OCI-LY1 (cell line): ENCODE measurements at regions not wholly inside any gene's neighbourhood (a gene's known extent, or its start where the extent isn't known, plus 50 kb on each side); places are given as distances from the start of the nearest gene placed in this dataset.

Source experiments
- H2AFZ ChIP-seq: fragments of 200-600 bp; sonication (generic), shearing (Covaris generic); 2 replicates; pipeline ENCODE4 v1.6.0; 2014; ENCODE audit warnings: antibody characterized with exemption, mild to moderate bottlenecking, low read length
- H3F3A ChIP-seq: fragments of 200-600 bp; sonication (generic), shearing (Covaris generic); 2 replicates; pipeline ENCODE4 v1.6.0; 2014; ENCODE audit warnings: mild to moderate bottlenecking, antibody characterized with exemption, low read length, moderate library complexity; ENCODE audit not compliant: insufficient read depth
- H3K27ac ChIP-seq: fragments of 200-600 bp; sonication (generic); 2 replicates; pipeline ENCODE4 v1.5.1; 2014; ENCODE audit warnings: low read length, mixed run types, mild to moderate bottlenecking, low read depth; ENCODE audit not compliant: poor library complexity, severe bottlenecking
- H3K27me3 ChIP-seq: fragments of 200-600 bp; sonication (generic); 2 replicates; pipeline ENCODE4 v1.6.0; 2014; ENCODE audit warnings: antibody characterized with exemption, mild to moderate bottlenecking, low read length, moderate library complexity; ENCODE audit not compliant: insufficient read depth
- H3K36me3 ChIP-seq: fragments of 200-600 bp; sonication (generic); 2 replicates; pipeline ENCODE4 v1.6.1; 2014; ENCODE audit warnings: mild to moderate bottlenecking, antibody characterized with exemption, low read length, moderate library complexity, mixed read lengths; ENCODE audit not compliant: insufficient read depth
- H3K4me1 ChIP-seq: fragments of 200-600 bp; sonication (generic); 2 replicates; pipeline ENCODE4 v1.5.1; 2014; ENCODE audit warnings: mild to moderate bottlenecking, low read length, moderate library complexity; ENCODE audit not compliant: insufficient read depth, severe bottlenecking
- H3K4me2 ChIP-seq: fragments of 200-600 bp; sonication (generic), shearing (Covaris generic); 2 replicates; pipeline ENCODE4 v1.6.1; 2014; ENCODE audit warnings: low read length
- H3K4me3 ChIP-seq: fragments of 200-600 bp; sonication (generic); 2 replicates; pipeline ENCODE4 v1.5.1; 2014; ENCODE audit warnings: low read length, low read depth, mild to moderate bottlenecking, mixed read lengths; ENCODE audit not compliant: poor library complexity, severe bottlenecking
- H3K79me2 ChIP-seq: fragments of 200-600 bp; shearing (Covaris generic); 2 replicates; pipeline ENCODE4 v1.6.1; 2016; ENCODE audit warnings: mixed run types, low read length, mixed read lengths; ENCODE audit not compliant: insufficient read depth
- H3K9ac ChIP-seq: fragments of 200-600 bp; sonication (generic), shearing (Covaris generic); 2 replicates; pipeline ENCODE4 v1.6.1; 2014; ENCODE audit warnings: mild to moderate bottlenecking, low read length, mixed read lengths
- H3K9me2 ChIP-seq: fragments of 200-600 bp; sonication (generic), shearing (Covaris generic); 2 replicates; pipeline ENCODE4 v1.6.1; 2014; ENCODE audit warnings: low read depth, mild to moderate bottlenecking, low read length, mixed read lengths
- H3K9me3 ChIP-seq: fragments of 200-600 bp; shearing (Covaris generic); 2 replicates; pipeline ENCODE4 v1.6.1; 2014; ENCODE audit warnings: low read length, mixed read lengths
- H4K20me1 ChIP-seq: fragments of 200-600 bp; sonication (generic), shearing (Covaris generic); 2 replicates; pipeline ENCODE4 v1.6.0; 2016; ENCODE audit warnings: mild to moderate bottlenecking, low read length; ENCODE audit not compliant: insufficient read depth
- EZH2 ChIP-seq: fragments of 200-600 bp; sonication (generic), shearing (Covaris generic); IDR thresholded peaks from 2 replicates; pipeline ENCODE4 v1.8.0; 2017; ENCODE audit warnings: borderline replicate concordance, mixed run types, mild to moderate bottlenecking, antibody characterized with exemption, low read length, moderate library complexity, mixed read lengths
- TF ChIP-seq, protein P1 (sequence below): fragments of 200-600 bp; sonication (generic), shearing (Covaris generic); IDR thresholded peaks from 2 replicates; pipeline ENCODE4 v1.5.1; 2017; ENCODE audit warnings: mild to moderate bottlenecking, antibody characterized with exemption, low read length, moderate library complexity, mixed read lengths

- H3K9me3 ChIP-seq = no peaks in the 10 kb centered on the region
- TF ChIP-seq EZH2 = no peak
- TF ChIP-seq, protein P1, sequence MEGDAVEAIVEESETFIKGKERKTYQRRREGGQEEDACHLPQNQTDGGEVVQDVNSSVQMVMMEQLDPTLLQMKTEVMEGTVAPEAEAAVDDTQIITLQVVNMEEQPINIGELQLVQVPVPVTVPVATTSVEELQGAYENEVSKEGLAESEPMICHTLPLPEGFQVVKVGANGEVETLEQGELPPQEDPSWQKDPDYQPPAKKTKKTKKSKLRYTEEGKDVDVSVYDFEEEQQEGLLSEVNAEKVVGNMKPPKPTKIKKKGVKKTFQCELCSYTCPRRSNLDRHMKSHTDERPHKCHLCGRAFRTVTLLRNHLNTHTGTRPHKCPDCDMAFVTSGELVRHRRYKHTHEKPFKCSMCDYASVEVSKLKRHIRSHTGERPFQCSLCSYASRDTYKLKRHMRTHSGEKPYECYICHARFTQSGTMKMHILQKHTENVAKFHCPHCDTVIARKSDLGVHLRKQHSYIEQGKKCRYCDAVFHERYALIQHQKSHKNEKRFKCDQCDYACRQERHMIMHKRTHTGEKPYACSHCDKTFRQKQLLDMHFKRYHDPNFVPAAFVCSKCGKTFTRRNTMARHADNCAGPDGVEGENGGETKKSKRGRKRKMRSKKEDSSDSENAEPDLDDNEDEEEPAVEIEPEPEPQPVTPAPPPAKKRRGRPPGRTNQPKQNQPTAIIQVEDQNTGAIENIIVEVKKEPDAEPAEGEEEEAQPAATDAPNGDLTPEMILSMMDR = no peak
- no peaks in the 10 kb centered on the region for H3K79me2 ChIP-seq
- H3F3A ChIP-seq = no peaks in the 10 kb centered on the region
- H3K9me2 ChIP-seq = no peaks in the 10 kb centered on the region
- H3K27me3 ChIP-seq = no peaks in the 10 kb centered on the region; the same call in 1 of the 2 replicates
- H3K9ac ChIP-seq = no peak overlapping the region
- H2AFZ ChIP-seq = no peak overlapping the region
- H4K20me1 ChIP-seq = no peaks in the 10 kb centered on the region
- H3K4me1 ChIP-seq = no peaks in the 10 kb centered on the region
- no peak overlapping the region for H3K27ac ChIP-seq
- H3K4me2 ChIP-seq = no peak overlapping the region
- no peaks in the 10 kb centered on the region for H3K36me3 ChIP-seq
- no peak overlapping the region for H3K4me3 ChIP-seq
Observed at GRCh38 chr14:95396221-95396620, 76.5 kb upstream of the CLMN start.

GRCh38 chr14:95395098-95395737, 75.5 kb upstream of the CLMN start:
- Histone ChIP-seq H2AFZ (no peak overlapping the region), H4K20me1 (no peaks in the 10 kb centered on the region), H3K79me2 (no peaks in the 10 kb centered on the region), H3K4me3 (no peak overlapping the region), H3K27ac (no peak overlapping the region), H3K4me1 (no peaks in the 10 kb centered on the region), H3K36me3 (no peaks in the 10 kb centered on the region), H3F3A (no peaks in the 10 kb centered on the region), H3K9me3 (no peaks in the 10 kb centered on the region), H3K27me3 (no peaks in the 10 kb centered on the region; the same call in 1 of the 2 replicates), H3K9me2 (no peaks in the 10 kb centered on the region), H3K9ac (no peak overlapping the region), H3K4me2 (no peak overlapping the region)
- TF ChIP-seq, protein P1 = no peak
- TF ChIP-seq EZH2 = no peak

DNA sequence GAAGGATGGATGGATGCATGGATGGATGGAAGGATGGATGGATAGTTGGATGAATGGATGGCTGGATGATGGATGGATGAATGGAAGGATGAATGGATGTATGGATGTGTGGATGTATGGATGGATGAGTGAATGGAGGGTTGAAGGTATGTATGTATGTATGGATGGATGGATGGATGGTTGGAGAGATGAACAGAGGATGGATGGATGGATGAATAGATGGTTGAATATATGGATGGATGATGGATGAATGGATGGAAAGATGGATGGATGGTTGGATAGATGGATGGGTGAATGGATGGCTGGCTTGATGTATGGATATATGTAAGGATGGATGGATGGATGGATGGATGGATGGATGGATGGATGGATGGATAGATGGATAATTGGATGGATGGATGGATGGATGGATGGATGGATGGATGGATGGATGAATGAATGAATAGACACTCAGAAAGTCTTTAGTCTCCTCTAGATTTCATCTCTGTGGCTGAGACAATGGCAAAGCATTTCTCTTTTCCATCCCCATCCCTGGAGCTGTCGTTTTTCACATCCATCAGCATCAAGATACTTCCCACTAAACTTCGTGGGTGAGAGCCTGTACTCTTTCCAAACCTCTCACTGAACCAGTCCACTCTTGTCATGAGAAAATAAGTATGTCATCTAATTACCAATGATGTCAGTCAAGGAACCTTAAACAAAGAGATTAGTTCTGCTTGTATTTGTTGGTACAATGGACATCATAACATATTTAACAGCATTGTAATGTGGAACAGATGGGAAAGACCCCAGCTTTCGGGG, 74.8 kb upstream of the CLMN start:
- no peak overlapping the region for H2AFZ ChIP-seq
- no peak overlapping the region for H3K4me3 ChIP-seq
- no peaks in the 10 kb centered on the region for H3K79me2 ChIP-seq
- H3K4me1 ChIP-seq = no peaks in the 10 kb centered on the region
- H3K9me2 ChIP-seq = no peaks in the 10 kb centered on the region
- no peak overlapping the region for H3K9ac ChIP-seq
- H4K20me1 ChIP-seq = no peaks in the 10 kb centered on the region
- no peaks in the 10 kb centered on the region for H3K9me3 ChIP-seq
- no peak overlapping the region for H3K4me2 ChIP-seq
- no peaks in the 10 kb centered on the region for H3F3A ChIP-seq
- no peaks in the 10 kb centered on the region; the same call in 1 of the 2 replicates for H3K27me3 ChIP-seq
- no peak overlapping the region for H3K27ac ChIP-seq
- H3K36me3 ChIP-seq = no peaks in the 10 kb centered on the region
- TF ChIP-seq EZH2 = no peak
- TF ChIP-seq, protein P1 = no peak
